ENCODE measurements at regions not wholly inside any gene's neighbourhood (a gene's known extent, or its start where the extent isn't known, plus 50 kb on each side); places are given as distances from the start of the nearest gene placed in this dataset.

GRCh38 chr15:77874063-77874462 is 203.4 kb downstream of the TBC1D2B start:
- no peak for TF ChIP-seq CTCF (conservative IDR thresholded peaks at IDR 0.05 in 1 of 2, IDR thresholded peaks at IDR 0.05 in 1 of 2; ENCODE audit: low read depth in 1 of 2, low read length in 2 of 2)
- no peak for TF ChIP-seq EZH2 (IDR thresholded peaks at IDR 0.05; ENCODE audit: low read length, missing control alignments)
